GM12891 (cell line): ENCODE measurements at regions not wholly inside any gene's neighbourhood (a gene's known extent, or its start where the extent isn't known, plus 50 kb on each side); places are given as distances from the start of the nearest gene placed in this dataset.

Source experiments
- PAX5 ChIP-seq: IDR thresholded peaks from 2 replicates; pipeline ENCODE4 v1.6.1; 2011; ENCODE audit warnings: low read length, moderate library complexity, mild to moderate bottlenecking; ENCODE audit not compliant: insufficient read depth, severe bottlenecking
- POLR2A ChIP-seq: IDR thresholded peaks from 2 replicates; pipeline ENCODE4 v1.6.1; 2011; ENCODE audit warnings: low read depth, low read length, control low read depth
- POLR2AphosphoS5 ChIP-seq: IDR thresholded peaks from 2 replicates; pipeline ENCODE4 v1.6.1; 2011; ENCODE audit warnings: low read depth, low read length, control low read depth
- TAF1 ChIP-seq: IDR thresholded peaks from 2 replicates; pipeline ENCODE4 v1.6.1; 2011; ENCODE audit warnings: low read depth, low read length, control low read depth

GRCh38 chr1:48061162-48062136, 64.3 kb upstream of the TRABD2B start:
- no peak for TF ChIP-seq TAF1
- TF ChIP-seq POLR2AphosphoS5, result no peak
- no peak for TF ChIP-seq PAX5
- TF ChIP-seq POLR2A, result no peak
